ENCODE measurements at regions not wholly inside any gene's neighbourhood (a gene's known extent, or its start where the extent isn't known, plus 50 kb on each side); places are given as distances from the start of the nearest gene placed in this dataset.

DNA sequence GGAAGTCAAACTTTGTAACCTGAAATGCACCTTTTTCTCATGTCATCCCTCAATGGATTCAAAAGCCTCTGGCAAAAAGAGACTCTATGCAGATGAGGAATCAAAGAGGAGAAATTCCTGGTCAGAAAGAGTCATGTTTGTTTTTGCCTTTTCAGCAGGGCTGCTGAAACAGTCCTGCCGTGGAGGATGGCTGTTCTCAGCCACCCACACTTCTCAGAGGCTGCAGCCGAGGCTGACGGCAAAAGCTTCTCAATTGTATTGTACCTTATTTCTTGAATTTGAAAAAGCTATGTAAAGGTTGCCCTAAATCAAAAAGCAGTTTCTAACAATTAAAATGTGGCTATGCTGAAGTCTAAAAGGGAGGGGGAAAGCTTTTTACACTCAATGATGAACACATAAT, 385.3 kb downstream of the KCTD12 start:
- Histone ChIP-seq H3K9ac (ENCODE audit: low read length) (no peak overlapping the region), H3K9me3 (replicated peaks; ENCODE audit: insufficient read depth, low read length) (no peaks in the 10 kb centered on the region), H3K79me2 (ENCODE audit: low read length) (no peaks in the 10 kb centered on the region), H4K20me1 (ENCODE audit: insufficient read depth, low read length) (no peaks in the 10 kb centered on the region), H3K9me2 (replicated peaks; ENCODE audit: insufficient read depth, low read length) (0 out of 2 replicates have a peak, but pooled peaks cover 3% of the 10 kb centered on the region), H3K27me3 (replicated peaks; ENCODE audit: insufficient read depth, low read length) (no peaks in the 10 kb centered on the region), H3K4me2 (ENCODE audit: low read depth, low read length) (no peak overlapping the region), H3K36me3 (replicated peaks; ENCODE audit: insufficient read depth, low read length) (no peaks in the 10 kb centered on the region), H3K4me1 (ENCODE audit: low read length) (no peaks in the 10 kb centered on the region), H3F3A (ENCODE audit: insufficient read depth, low read length) (no peaks in the 10 kb centered on the region), H2AFZ (ENCODE audit: low read length) (no peak overlapping the region), H3K4me3 (ENCODE audit: low read length) (no peak overlapping the region), H3K27ac (ENCODE audit: low read length) (no peak overlapping the region)
- TF ChIP-seq EZH2 (optimal IDR thresholded peaks at IDR 0.05; ENCODE audit: low read depth, low read length) (no peak), CTCF (IDR thresholded peaks at IDR 0.05; ENCODE audit: low read length) (no peak)
- DNase-seq, result no peak

DNA sequence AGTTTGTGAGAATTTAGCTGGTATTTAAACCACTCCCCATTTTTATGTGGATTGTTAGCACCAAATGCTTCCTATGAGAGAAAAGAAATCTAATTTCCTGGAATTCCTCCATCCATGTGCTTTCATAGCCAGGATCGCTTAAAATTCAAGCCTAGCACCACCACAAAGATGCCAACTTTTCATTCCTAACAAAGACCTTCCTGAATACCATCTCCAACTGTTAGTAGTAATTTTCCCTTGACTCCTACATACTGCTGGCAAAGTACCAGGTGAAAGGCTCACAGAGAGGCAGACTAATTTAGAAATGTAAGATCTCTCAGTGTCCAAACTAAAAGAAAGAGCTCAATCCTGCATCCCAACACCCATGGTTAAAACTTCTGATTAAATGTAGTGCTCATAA, 386.3 kb downstream of the KCTD12 start:
- Histone ChIP-seq H2AFZ (ENCODE audit: low read length) (no peak overlapping the region), H3K79me2 (ENCODE audit: low read length) (no peaks in the 10 kb centered on the region), H4K20me1 (ENCODE audit: insufficient read depth, low read length) (no peaks in the 10 kb centered on the region), H3F3A (ENCODE audit: insufficient read depth, low read length) (no peaks in the 10 kb centered on the region), H3K9me3 (replicated peaks; ENCODE audit: insufficient read depth, low read length) (no peaks in the 10 kb centered on the region), H3K36me3 (replicated peaks; ENCODE audit: insufficient read depth, low read length) (no peaks in the 10 kb centered on the region), H3K4me3 (ENCODE audit: low read length) (no peak overlapping the region), H3K27me3 (replicated peaks; ENCODE audit: insufficient read depth, low read length) (no peaks in the 10 kb centered on the region), H3K9me2 (replicated peaks; ENCODE audit: insufficient read depth, low read length) (0 out of 2 replicates have a peak, but pooled peaks cover 3% of the 10 kb centered on the region), H3K9ac (ENCODE audit: low read length) (no peak overlapping the region), H3K27ac (ENCODE audit: low read length) (no peak overlapping the region), H3K4me2 (ENCODE audit: low read depth, low read length) (no peak overlapping the region), H3K4me1 (ENCODE audit: low read length) (no peaks in the 10 kb centered on the region)
- TF ChIP-seq EZH2 (optimal IDR thresholded peaks at IDR 0.05; ENCODE audit: low read depth, low read length) (no peak), CTCF (IDR thresholded peaks at IDR 0.05; ENCODE audit: low read length) (no peak), EZH2phosphoT487 (IDR thresholded peaks at IDR 0.05; ENCODE audit: low read length) (no peak)
- no peak for DNase-seq

DNA sequence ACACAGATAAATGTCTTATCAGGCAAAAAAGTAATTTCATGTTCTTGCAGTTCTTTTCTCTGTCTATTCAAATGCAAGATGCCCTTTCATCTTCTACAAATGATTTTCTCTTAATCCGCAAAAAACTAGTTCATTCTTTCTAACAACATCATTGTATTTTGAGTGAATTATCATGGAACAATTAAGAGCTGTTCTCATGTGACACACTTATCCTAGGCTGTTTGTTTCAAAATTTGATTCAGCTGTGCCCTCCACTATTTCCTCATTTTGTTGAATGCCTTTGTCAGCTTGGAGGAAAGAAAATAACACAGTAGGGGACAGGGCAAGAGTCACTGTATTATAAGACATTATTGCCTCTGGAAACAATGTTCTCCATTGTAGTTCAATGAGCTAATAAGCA, 396.9 kb downstream of the KCTD12 start:
- Histone ChIP-seq H3K9me2 (replicated peaks; ENCODE audit: insufficient read depth, low read length) (no peaks in the 10 kb centered on the region), H3K27ac (ENCODE audit: low read length) (no peak overlapping the region), H3K9me3 (replicated peaks; ENCODE audit: insufficient read depth, low read length) (no peaks in the 10 kb centered on the region), H3K4me1 (ENCODE audit: low read length) (no peaks in the 10 kb centered on the region), H3F3A (ENCODE audit: insufficient read depth, low read length) (no peaks in the 10 kb centered on the region), H3K9ac (ENCODE audit: low read length) (no peak overlapping the region), H3K4me2 (ENCODE audit: low read depth, low read length) (no peak overlapping the region), H3K27me3 (replicated peaks; ENCODE audit: insufficient read depth, low read length) (no peaks in the 10 kb centered on the region), H4K20me1 (ENCODE audit: insufficient read depth, low read length) (no peaks in the 10 kb centered on the region), H3K79me2 (ENCODE audit: low read length) (no peaks in the 10 kb centered on the region), H3K36me3 (replicated peaks; ENCODE audit: insufficient read depth, low read length) (no peaks in the 10 kb centered on the region), H2AFZ (ENCODE audit: low read length) (no peak overlapping the region), H3K4me3 (ENCODE audit: low read length) (no peak overlapping the region)
- DNase-seq, result no peak
- TF ChIP-seq CTCF (IDR thresholded peaks at IDR 0.05; ENCODE audit: low read length), result no peak
- TF ChIP-seq EZH2phosphoT487 (IDR thresholded peaks at IDR 0.05; ENCODE audit: low read length), result no peak
- TF ChIP-seq EZH2 (optimal IDR thresholded peaks at IDR 0.05; ENCODE audit: low read depth, low read length), result no peak

Data from MM.1S (cell line).